ENCODE measurements at regions not wholly inside any gene's neighbourhood (a gene's known extent, or its start where the extent isn't known, plus 50 kb on each side); places are given as distances from the start of the nearest gene placed in this dataset.

DNA sequence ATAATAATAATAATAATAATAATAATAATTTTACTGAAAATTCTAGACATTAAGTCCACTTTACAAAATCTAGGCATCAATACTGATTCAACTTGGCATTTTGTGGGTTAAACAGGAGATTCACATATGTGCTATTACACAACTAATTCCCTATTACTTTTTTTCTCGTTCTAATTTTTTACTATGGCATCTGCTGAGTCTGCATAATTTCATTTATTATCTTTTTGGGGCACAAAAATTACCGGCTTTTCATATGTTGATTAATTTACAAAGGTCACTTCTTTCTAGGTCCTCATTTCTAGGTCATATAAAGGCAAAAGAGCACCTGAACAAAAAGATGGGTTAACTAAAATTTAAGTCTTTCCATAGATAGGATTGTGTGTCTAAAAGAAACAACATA, 1357.8 kb upstream of the ADGRB3 start:
- H3K4me1 Mint-ChIP-seq, result no peaks in the 10 kb centered on the region
- H3K27ac Mint-ChIP-seq, result no peak overlapping the region
- ATAC-seq (ENCODE audit: low read depth) (no peak), DNase-seq (no peak)
- TF ChIP-seq, protein P1, sequence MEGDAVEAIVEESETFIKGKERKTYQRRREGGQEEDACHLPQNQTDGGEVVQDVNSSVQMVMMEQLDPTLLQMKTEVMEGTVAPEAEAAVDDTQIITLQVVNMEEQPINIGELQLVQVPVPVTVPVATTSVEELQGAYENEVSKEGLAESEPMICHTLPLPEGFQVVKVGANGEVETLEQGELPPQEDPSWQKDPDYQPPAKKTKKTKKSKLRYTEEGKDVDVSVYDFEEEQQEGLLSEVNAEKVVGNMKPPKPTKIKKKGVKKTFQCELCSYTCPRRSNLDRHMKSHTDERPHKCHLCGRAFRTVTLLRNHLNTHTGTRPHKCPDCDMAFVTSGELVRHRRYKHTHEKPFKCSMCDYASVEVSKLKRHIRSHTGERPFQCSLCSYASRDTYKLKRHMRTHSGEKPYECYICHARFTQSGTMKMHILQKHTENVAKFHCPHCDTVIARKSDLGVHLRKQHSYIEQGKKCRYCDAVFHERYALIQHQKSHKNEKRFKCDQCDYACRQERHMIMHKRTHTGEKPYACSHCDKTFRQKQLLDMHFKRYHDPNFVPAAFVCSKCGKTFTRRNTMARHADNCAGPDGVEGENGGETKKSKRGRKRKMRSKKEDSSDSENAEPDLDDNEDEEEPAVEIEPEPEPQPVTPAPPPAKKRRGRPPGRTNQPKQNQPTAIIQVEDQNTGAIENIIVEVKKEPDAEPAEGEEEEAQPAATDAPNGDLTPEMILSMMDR (IDR thresholded peaks at IDR 0.05), result no peak
- intact Hi-C loops (cut with micrococcal nuclease), result no loop called here
- no peaks in the 10 kb centered on the region for H3K36me3 Mint-ChIP-seq (ENCODE audit: low read depth)
- peaks cover 4% of the 10 kb centered on the region for H3K9me3 Mint-ChIP-seq
- ChIA-PET CTCF (no interaction called here), POLR2A (no interaction called here)
- no peak overlapping the region for H3K4me3 Mint-ChIP-seq
- no peaks in the 10 kb centered on the region for H3K27me3 Mint-ChIP-seq

DNA sequence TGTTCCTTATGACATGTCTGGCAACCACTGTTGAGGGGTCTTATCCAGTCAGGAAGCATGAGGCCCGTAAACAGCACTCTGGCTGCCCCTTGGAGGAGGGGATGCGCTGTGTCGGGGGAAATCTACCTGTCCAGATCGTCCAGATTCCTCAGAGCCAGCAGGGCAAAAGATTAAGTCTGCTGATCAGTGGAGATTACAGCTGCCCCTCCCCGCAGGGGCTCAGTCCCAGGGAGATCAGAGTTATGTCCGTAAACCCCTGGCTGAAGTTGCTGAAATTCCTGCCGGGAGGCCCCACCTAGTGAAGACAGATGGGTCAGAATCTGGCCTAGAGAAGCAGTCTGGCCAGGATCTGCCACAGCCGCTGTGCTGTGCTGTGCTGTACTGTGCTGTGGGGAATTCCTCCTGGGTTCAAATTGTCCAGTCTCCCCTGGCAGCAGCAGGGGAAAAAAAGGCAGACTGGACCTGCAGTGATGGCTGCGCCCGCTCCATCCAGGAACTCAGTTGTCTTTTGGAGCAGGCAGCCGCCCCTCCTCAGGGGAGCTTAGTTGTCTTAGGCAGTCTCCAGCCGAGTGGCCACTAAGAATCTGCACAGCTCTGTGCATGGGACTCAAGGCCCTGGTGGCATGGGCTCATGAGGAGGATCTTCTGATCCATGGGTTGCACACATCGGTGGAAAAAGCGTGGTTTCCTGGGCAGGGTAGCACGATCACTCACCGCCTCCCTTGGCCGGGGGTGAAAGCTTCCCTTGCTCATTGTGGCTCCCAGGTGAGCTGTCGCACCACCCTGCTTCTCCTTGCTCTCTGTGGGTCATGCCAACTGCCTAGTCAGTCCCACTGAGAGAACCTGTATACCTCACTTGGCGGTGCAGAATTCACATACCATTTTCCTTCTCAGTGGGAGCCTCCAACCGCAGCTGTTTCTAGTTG, 1368.8 kb upstream of the ADGRB3 start:
- Mint-ChIP-seq H3K27ac (no peak overlapping the region), H3K36me3 (ENCODE audit: low read depth) (no peaks in the 10 kb centered on the region), H3K27me3 (no peaks in the 10 kb centered on the region), H3K9me3 (peaks cover 3% of the 10 kb centered on the region), H3K4me3 (no peak overlapping the region), H3K4me1 (no peaks in the 10 kb centered on the region)
- intact Hi-C loops (cut with micrococcal nuclease), result no loop called here
- POLR2A ChIA-PET, result no interaction called here
- ATAC-seq (ENCODE audit: low read depth), result no peak
- DNase-seq, result no peak
- CTCF ChIA-PET, result no interaction called here
- TF ChIP-seq, protein P1 (IDR thresholded peaks at IDR 0.05), result no peak

DNA sequence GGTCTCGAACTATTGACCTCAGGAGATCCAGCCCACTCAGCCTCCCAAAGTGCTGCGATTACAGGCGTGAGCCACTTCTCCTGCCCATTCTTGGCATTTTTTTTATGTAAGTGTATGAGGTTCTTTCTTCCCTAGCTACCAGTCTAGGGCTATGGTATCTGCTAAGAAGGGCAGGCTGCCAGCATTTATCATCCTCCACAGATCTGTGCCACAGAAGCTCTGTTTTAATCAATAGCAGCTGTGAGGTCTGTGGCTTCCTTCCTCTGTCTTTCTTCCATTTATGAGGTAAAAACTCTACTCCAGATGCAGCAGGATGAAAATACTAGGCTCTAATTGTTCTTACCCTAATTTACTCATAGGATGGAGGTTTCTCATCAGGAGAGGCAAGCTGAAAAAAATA, 1382.4 kb upstream of the ADGRB3 start:
- ATAC-seq (ENCODE audit: low read depth) (no peak), DNase-seq (no peak)
- Mint-ChIP-seq H3K9me3 (peaks cover 14% of the 10 kb centered on the region), H3K4me3 (no peak overlapping the region), H3K27me3 (no peaks in the 10 kb centered on the region), H3K4me1 (no peaks in the 10 kb centered on the region), H3K27ac (no peak overlapping the region), H3K36me3 (ENCODE audit: low read depth) (no peaks in the 10 kb centered on the region)
- TF ChIP-seq, protein P1 (IDR thresholded peaks at IDR 0.05), result no peak
- ChIA-PET POLR2A (no interaction called here), CTCF (no interaction called here)
- intact Hi-C loops (cut with micrococcal nuclease), result no loop called here

DNA sequence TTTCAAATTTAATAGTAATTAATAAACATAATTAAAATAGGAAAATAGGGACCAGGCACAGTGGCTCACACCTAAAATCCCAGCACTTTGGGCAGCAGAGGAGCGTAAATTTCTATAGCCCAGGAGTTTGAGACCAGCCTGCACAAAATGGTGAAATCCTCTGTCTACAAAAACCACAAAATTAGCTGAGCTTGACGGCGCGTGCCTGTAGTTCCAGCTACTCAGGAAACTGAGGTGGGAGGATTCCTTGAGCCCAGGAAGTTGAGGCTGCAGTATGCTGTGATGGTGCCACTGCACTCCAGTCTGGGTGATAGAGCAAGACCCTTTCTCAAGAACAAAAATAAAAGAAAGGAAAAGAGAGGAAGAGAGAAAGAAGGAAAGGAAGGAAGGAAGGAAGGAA, 1387.0 kb upstream of the ADGRB3 start:
- ATAC-seq (ENCODE audit: low read depth), result no peak
- Mint-ChIP-seq H3K9me3 (peaks cover 11% of the 10 kb centered on the region), H3K36me3 (ENCODE audit: low read depth) (no peaks in the 10 kb centered on the region), H3K4me3 (no peak overlapping the region), H3K27me3 (no peaks in the 10 kb centered on the region), H3K4me1 (no peaks in the 10 kb centered on the region), H3K27ac (no peak overlapping the region)
- DNase-seq, result no peak
- TF ChIP-seq, protein P1 (IDR thresholded peaks at IDR 0.05), result no peak
- intact Hi-C loops (cut with micrococcal nuclease), result no loop called here
- ChIA-PET CTCF (no interaction called here), POLR2A (no interaction called here)

DNA sequence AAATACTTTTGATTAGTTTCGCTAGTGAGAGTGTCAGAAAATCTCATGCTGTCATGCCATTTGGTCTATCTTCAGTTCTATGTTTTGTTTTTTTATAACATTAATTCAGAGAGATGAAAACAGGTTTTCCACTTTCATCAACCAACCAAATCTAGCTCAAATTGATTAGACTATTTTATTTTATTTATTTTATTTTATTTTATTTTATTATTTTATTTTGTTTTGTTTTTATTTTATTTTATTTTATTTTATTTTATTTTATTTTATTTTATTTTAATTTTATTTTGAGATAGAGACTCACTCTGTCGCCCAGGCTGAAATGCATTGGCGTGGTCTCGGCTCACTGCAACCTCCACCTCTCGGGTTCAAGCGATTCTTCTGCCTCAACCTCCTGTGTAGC, 1391.0 kb upstream of the ADGRB3 start:
- ChIA-PET POLR2A (no interaction called here), CTCF (no interaction called here)
- intact Hi-C loops (cut with micrococcal nuclease), result no loop called here
- Mint-ChIP-seq H3K9me3 (peaks cover 2% of the 10 kb centered on the region), H3K4me1 (no peaks in the 10 kb centered on the region), H3K27ac (no peak overlapping the region), H3K4me3 (no peak overlapping the region), H3K36me3 (ENCODE audit: low read depth) (no peaks in the 10 kb centered on the region), H3K27me3 (no peaks in the 10 kb centered on the region)
- DNase-seq (no peak), ATAC-seq (ENCODE audit: low read depth) (no peak)
- TF ChIP-seq, protein P1 (IDR thresholded peaks at IDR 0.05), result no peak

Data from activated B cell treated with CpG ODN at 0.5 μM for 24 hours (primary cell).